HG03175 (cell line): ENCODE measurements at regions not wholly inside any gene's neighbourhood (a gene's known extent, or its start where the extent isn't known, plus 50 kb on each side); places are given as distances from the start of the nearest gene placed in this dataset.
"Not testable (repeated sequence)": the region's sequence is repeated elsewhere in the genome, so short reads cannot be mapped to it uniquely, and the experiment has no call there.

Source experiments
- ATAC-seq: cut with Tn5 transposase; IDR thresholded peaks from one replicate; pipeline ENCODE4 v1.9.1; 2021; ENCODE audit warnings: mild to moderate bottlenecking, moderate library complexity; ENCODE audit not compliant: unreplicated experiment

DNA sequence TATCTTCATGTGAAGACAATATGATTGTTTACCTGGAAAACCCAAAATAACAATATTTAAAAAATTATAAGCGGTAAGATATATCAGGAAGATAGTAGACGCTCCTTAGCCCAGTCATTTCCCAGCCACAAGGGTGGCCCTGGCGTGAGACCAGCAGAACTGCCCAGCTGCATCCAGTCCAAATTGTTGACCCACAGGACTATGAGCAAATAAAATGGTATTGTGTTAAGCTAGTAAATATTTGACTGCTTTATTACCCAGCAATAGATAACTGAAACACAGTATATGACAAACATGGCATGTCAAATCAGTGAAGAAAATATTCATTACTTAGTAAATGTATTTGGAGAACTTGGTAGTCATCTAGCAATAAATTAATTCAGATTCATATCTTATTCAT lies 294.3 kb upstream of the SPAG17 start:
- no peak for ATAC-seq

DNA sequence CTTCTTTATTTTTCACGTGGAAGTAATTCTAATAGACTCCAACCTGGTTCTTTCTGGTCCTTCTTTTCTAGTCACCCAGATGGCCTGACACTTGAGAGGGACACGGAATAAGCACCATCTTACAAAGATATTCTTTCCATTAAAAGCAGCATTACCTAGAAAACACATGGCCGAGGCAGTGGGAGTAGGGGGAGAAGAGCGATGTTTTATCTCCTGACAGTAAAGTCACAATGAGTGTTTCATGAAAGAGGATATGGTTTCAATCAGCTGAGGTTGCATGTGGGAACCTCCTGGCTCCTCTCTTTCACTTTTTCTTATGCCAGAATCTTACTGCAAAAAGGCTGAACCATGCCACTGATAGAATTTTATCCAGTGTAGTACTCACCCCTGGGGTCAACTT lies 288.8 kb upstream of the SPAG17 start:
- ATAC-seq, result no peak

DNA sequence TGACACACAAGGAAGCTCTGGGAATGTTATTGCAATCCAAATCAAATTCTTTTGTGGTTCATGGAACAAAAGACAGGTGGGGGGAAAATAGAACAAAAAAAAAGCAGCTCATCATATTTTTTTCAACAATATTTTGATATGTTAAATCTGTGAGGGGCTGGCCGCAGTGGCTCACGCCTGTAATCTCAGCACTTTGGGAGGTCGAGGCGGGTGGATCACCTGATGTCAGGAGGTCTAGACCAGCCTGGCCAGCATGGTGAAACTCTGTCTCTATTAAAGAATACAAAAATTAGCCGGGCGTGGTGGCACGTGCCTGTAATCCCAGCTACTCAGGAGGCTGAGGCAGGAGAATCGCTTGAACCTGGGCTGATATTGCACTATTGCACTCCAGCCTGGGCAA lies 279.4 kb upstream of the SPAG17 start:
- not testable (repeated sequence) for ATAC-seq

DNA sequence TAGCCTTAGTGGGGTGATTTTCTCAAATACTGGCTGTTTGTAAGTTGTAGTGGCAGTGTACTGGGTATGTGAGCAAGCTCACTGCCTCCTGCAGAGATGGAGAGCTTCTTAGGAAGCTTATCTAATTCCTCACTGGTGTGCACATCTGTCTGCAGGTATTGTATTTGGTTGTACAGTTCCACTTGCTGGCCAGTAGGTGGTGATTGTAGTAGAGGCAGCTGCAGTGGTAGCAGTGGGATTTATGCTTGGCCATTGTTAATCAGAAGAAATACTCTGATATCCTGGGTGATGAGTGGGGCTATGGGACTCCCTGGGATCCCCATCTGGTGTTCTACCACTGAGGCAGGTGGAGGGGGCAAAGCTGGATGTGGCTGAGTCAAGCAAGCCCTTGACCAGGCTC lies 276.1 kb upstream of the SPAG17 start:
- ATAC-seq, result peak; percentile 52

DNA sequence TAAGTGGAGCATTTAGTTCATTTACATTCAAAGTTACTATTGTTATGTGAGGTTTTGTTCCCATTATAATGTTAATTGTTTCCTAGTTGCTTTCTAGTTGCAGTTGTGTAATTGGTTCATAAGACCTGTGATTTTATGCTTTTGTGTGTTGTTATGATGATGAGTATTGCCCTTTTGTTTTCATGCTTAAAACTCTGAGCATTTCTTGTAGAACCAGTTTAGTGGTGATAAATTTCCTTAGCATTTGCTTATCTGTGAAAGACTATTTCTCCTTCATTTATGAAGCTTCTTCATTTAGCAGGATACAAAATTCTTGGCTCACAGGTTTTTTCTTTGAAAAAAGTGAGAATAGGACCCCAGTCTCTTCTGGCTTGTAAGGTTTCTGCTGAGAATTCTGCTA lies 274.8 kb upstream of the SPAG17 start:
- ATAC-seq, result no peak

DNA sequence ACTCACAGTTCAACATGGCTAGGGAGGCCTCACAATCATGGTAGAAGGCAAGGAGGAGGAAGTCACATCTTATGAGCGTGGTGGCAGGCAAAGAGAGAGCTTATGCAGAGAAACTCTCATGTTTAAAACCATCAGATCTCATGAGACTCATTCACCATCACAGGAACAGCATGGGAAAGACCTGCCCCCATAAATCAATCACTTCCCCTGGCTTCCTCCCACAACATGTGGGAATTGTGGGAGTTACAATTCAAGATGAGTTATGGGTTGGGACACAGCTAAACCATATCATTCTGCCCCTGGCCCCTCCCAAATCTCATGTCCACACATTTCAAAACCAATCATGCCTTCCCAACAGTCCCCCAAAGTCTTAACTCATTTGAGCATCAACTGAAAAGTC lies 268.8 kb upstream of the SPAG17 start:
- not testable (repeated sequence) for ATAC-seq

DNA sequence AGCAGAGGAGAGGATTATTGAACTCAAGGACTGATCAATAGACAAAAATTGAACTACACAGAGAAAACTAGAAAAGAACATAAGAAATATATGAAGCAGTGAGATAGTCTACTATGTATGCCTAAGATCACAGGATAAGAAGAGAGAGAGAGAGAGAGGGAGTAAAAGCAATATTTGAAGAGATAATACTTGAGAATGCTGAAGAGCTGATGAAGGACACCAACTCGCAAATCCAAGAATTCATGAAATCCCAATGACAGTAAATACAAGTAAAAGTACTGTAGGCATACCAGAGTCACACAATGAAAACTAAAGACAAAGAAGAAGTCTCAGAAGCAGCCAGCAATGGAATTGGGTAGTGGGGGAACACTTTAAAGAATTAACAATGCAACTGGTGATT lies 260.1 kb upstream of the SPAG17 start:
- no peak for ATAC-seq

DNA sequence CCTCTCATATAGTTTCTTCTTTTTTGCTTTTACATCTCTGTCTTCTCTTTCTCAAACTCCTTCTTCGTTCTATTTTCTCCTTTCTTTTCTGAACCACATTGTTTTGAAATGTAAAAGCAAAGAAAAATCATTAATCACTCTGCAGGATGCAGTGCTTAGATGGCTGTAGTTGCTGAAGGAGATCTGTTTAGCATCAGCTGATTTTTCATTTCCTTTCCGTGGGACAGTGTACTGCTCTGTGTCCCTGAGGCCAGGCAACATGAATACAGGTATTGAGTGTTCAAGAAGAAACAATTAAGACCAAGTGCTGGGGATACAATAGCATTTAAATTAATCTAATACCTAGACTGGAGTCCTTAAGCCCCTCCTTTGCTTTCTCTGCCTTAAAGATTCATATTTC lies 257.2 kb upstream of the SPAG17 start:
- ATAC-seq, result no peak

DNA sequence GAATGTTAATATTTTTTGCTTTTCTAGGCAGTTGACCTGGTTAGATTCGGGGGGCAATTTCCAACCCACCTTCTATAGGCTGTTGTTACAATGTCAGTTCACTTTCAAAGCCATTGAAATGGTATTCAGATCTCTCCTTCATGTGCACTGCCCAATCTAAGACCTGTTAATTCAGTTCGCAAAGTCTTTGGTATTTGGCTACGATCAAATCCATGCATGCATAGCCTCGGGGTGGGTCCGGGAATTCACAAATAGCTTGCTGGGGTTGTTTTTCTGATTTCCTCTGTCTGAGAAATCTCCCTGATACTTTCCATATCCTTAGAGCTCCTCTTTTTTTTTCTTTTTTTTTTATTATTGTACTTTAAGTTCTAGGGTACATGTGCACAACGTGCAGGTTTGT lies 252.6 kb upstream of the SPAG17 start:
- no peak for ATAC-seq

DNA sequence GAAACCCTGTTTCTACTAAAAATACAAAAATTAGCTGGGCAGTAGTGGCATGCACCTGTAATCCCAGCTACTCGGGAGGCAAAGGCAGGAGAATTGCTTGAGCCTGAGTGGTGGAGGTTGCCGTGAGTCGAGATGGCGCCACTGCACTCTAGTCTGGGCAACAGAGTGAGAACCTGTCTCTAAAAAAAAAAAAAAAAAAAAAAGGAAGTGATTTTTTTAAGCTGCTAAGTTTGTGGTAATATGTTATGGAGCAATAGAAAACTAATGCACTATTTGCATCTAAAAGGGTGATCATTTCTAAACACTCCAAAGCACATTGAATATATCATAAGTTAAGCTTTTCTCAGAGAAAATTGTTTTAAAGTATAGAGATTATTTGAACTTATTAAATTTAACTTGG lies 244.8 kb upstream of the SPAG17 start:
- ATAC-seq, result no peak

DNA sequence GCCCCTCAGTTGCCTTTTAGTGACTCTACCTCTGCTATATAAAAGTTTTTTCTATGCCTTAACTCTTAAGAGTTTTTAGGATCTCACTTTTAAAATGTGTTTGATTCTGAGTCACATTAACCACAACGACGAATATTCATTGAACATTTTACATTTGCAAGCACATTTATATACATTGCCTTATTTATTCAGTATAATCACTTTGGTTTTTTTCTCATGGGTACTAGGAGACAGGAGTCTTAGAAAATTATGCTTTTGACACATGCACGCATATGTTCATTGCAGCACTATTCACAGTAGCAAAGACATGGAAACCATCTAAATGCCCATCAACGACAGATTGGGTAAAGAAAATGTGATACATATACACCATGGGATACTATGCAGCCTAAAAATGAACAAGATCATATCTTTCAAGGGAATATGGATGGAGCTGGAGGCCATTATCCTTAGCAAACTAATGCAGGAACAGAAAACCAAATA lies 236.9 kb upstream of the SPAG17 start:
- no peak for ATAC-seq

DNA sequence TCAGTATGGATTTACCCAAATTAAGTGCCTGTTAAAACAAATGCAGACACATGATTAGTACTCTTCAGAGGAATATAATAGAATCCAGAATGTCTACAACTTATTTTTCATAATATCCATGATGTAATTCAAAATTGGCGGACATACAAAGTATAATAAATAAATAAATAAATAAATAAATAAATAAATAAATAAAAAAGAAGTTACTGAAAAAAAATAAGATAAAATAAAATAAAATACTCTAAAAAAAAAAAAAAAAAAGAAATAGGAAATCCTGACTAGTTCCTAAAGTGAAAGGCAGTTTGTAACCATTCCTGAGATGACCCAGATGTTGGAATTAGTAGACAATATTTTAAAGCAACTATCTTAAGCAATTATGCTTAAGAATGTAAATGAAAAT lies 219.0 kb upstream of the SPAG17 start:
- no peak for ATAC-seq

DNA sequence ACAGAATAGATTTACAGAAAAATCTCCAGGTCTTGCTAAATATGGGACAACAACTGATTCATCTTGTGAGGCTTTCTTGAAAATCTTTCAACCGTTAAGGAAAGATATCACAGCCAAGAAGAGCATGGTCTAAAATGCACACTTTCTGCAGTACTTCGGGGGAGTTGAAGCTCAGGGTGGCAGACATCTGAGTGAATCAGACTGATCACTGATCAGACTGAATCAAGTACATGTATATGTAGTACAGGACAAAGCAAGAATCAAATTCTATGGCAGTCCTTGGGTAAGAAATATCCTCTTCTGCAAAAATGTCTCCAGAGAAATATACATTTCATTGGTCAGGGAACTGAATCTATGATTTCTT lies 212.4 kb upstream of the SPAG17 start:
- no peak for ATAC-seq

DNA sequence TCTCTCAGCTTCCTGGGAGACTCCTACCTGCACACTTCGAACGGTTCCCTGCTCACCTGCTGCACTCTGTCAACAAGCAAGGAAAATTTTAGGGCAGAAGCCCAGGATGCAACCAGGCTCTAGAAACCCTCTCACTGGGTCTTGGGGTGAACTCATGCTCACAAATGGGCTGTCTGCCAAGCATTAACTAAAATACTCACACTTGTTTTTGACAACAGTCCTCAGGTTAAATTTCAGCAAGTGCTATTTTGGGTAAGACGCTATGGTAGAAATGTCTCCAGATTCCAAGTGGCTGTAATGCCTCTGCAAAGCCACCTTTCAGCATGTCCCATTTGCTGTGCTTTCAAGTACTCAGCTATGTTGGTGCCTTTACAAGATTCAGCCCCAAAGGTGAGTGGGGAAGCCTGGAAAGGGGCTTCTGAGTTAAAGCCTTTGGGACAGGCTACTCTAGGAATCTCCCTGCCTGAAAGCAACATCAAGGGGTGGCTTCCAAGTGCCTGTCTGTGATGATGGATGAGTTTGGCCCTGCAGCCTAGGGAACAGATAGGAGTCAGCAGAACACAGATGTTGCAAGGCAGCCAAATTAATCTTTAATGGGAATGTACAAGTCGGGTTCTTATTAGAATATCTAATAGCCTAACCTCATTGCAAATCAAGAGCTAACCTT lies 211.9 kb upstream of the SPAG17 start:
- no peak for ATAC-seq

DNA sequence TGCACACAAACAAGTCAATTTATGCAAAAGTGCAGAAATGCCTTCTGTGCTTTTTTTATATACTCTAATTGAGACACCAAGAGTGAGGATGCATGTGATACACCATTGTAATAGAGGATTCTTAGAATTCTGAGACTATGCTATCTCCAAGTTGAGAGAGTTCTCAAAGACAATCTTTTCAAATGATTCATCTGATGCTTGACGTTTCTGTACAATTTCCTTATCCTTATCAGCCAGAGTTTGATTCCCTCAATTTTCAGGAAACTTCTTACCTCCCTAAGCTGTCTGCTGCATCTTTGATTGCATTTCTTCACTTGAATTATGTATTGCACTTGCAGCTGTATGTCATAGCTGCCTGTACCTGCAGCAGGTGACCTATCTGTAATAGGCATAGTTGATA lies 211.3 kb upstream of the SPAG17 start:
- no peak for ATAC-seq

DNA sequence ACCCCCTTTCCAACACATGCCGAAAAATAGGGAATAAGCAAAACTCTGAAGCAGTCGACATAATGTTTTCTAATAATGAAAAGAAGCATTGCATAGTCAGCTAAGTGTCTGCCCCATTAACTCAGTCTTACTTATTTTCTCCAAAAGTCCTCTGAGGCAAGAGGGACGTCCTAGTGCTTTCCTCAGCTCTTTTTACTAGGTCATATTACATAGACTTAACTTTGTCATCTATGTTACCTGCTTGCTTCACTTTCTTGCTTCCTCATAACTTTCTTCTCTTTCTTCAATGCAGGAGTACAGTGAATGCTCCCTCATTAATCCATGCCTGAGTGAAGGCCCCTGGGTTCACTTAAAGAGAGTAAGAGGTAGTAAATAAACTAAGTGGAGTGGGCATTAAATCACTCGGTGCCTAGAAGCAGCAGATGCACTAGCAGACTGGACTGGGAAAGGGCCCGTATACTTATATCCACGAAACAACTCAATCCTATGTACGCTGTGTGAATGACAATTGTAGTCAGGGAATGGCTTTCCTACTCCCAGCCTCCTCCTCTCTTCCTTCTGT lies 210.5 kb upstream of the SPAG17 start:
- no peak for ATAC-seq

DNA sequence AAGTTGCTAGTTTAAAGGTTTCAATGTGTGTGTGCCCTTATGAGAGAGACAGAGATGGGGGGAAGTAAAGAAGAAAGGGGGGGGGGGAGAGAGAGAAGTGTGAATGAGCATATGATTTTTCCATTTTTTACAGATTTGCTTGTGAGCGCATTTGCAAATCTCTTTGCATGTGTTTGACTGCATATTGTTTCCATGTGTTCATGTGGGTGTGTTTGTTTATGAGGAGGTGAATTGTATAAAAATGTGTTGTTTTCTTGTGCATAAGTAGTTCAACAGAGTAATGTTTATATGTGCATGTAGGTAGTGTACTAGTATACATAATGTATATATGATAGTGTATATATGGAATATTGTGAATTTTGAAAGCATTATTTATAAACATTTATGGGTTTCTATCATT lies 205.9 kb upstream of the SPAG17 start:
- ATAC-seq, result no peak

DNA sequence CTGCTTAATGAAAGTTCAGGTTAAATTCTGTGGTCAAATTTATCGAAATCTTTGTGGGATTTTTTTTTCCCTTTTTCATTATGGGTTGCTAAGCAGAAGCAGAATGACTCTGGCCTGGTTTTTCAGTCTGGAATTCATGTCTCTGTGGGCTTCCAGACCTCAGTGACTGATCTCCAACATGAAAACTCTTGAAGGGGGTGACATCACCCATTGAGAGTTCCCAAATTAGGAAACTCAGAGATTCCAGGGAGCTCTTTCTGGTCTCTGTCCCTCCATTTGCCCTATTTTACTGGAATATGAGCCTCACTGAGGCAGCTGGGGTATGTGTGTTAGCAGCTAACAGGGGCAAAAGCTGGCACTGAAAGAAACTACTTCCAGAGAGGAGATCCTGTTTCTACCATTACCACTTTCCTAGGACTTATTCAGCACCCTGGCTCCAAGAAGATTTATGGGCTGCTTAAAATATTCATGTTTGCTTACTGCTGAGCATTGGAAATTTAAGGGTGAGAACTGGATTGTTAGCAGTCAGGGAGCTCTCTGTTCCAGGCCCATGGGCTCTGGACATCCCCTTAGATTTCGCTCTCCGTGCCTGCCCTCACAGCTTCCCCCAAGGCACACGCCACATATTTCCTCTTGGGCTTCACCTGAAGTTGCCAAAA lies 203.4 kb upstream of the SPAG17 start:
- ATAC-seq, result no peak

DNA sequence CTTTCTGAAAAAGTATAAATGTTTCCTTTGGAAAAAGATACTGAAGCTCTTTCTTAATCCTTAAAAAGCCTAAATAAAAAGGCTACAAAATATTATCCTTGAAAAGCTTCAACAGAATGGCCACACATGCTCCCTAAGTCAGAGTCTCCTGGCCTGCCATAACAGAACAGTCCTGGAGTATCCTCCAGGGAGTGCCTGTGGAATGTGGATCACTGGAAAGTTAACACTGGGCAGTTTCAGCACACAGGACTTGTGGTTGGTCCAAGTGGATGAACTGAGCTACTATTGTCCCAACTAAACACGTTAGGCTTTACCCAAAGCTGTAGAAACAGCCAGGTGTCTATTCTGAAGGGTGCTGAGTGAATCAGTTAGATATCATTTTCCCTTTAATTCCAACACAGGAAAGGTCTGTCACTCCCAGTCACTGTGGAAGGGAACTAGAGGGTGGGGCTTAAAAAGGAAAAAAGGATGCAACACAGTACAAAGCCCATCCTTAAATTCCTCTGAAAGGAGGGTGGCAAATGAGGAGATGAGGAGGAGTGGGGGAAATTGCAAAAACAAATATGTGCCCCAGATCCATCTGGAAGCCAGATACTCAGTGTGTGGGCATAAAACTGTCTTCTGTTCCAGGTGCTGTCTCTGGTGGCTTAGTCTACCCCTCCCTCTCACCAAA lies 196.3 kb upstream of the SPAG17 start:
- no peak for ATAC-seq

DNA sequence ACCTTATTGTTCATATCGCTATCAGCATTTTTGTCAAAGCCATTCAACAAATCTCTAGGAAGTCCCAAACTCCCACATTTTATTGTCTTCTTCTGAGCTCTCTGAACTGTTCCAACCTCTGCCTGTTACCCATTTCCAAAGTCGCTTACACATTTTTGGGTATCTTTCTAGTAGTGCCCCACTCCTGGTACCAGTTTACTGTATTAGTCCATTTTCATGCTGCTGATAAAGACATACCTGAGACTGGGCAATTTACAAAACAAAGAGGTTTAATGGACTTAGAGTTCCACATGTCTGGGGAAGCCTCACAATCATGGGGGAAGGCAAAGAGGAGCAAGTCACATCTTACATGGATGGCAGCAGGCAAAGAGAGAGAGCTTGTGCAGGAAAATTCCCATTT lies 192.2 kb upstream of the SPAG17 start:
- not testable (repeated sequence) for ATAC-seq

DNA sequence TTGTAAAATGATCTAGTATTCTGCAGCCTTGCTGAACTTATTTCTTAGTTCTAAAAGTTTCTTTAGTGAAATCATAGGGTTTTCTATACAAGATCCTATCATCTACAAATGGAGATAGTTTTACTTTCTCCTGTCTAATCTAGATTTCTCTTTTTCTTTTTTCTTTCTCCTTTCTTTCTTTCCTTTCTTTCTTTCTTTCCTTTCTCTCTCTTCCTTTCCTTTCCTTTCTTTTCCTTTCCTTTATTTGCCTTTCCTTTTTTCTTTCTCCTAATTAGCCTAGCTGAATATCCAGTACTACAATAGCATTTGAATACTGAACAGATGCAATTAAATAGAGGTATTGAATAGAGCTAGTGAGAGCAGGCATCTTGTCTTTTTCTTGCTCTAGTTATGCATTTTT lies 186.6 kb upstream of the SPAG17 start:
- no peak for ATAC-seq

DNA sequence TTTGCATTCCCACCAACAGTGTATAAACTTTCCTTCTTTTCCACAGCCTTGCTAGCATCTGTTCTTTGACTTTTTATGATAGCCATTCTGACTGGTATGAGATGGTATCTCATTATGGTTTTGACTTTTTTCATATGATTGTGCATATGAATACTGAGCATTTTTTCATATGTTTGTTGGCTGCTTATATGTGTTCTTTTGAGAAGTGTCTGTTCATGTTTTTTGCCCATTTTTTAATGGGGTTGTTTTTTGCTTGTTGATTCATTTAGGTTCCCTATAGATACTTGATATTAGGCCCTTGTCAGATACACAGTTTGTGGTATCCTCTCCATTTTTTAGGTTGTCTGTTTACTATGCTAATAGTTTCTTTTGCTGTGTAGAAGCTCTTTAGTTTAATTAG lies 185.8 kb upstream of the SPAG17 start:
- no peak for ATAC-seq
